HG02759 (cell line): ENCODE measurements at regions not wholly inside any gene's neighbourhood (a gene's known extent, or its start where the extent isn't known, plus 50 kb on each side); places are given as distances from the start of the nearest gene placed in this dataset.
"Not testable (repeated sequence)": the region's sequence is repeated elsewhere in the genome, so short reads cannot be mapped to it uniquely, and the experiment has no call there.

ENCODE experiments used
- ATAC-seq: cut with Tn5 transposase; IDR thresholded peaks from one replicate; pipeline ENCODE4 v1.9.1; 2021; ENCODE audit warnings: mild to moderate bottlenecking, moderate library complexity; ENCODE audit not compliant: unreplicated experiment

GRCh38 chr12:83641789-83642188 is 955.1 kb downstream of the TMTC2 start:
- ATAC-seq, result no peak

- ATAC-seq, result no peak
Measured at GRCh38 chr12:83634726-83635267, 948.1 kb downstream of the TMTC2 start.

GRCh38 chr12:83630526-83630925 is 943.8 kb downstream of the TMTC2 start:
- ATAC-seq, result no peak

GRCh38 chr12:83629931-83630330 is 943.2 kb downstream of the TMTC2 start:
- ATAC-seq, result no peak

- ATAC-seq, result no peak
Measured at GRCh38 chr12:83622205-83622604, 935.5 kb downstream of the TMTC2 start.

GRCh38 chr12:83619973-83620372 is 933.3 kb downstream of the TMTC2 start:
- no peak for ATAC-seq

- no peak for ATAC-seq
Measured at GRCh38 chr12:83615152-83615551, 928.4 kb downstream of the TMTC2 start.

- ATAC-seq, result no peak
Measured at GRCh38 chr12:83613586-83614110, 926.9 kb downstream of the TMTC2 start.

- ATAC-seq, result no peak
Measured at GRCh38 chr12:83603106-83603505, 916.4 kb downstream of the TMTC2 start.

- ATAC-seq, result no peak
Measured at GRCh38 chr12:83575326-83575725, 888.6 kb downstream of the TMTC2 start.

GRCh38 chr12:83574142-83574541 is 887.4 kb downstream of the TMTC2 start:
- ATAC-seq, result no peak

- ATAC-seq, result no peak
Measured at GRCh38 chr12:83573671-83574070, 887.0 kb downstream of the TMTC2 start.

- ATAC-seq, result no peak
Measured at GRCh38 chr12:83559650-83560049, 872.9 kb downstream of the TMTC2 start.

- ATAC-seq, result not testable (repeated sequence)
Measured at GRCh38 chr12:83556040-83556439, 869.3 kb downstream of the TMTC2 start.

- no peak for ATAC-seq
Measured at GRCh38 chr12:83541446-83541845, 854.7 kb downstream of the TMTC2 start.

- no peak for ATAC-seq
Measured at GRCh38 chr12:83538361-83538965, 851.8 kb downstream of the TMTC2 start.

- ATAC-seq, result no peak
Measured at GRCh38 chr12:83537428-83538053, 850.8 kb downstream of the TMTC2 start.

GRCh38 chr12:83536496-83536895 is 849.8 kb downstream of the TMTC2 start:
- no peak for ATAC-seq

- no peak for ATAC-seq
Measured at GRCh38 chr12:83528571-83528970, 841.9 kb downstream of the TMTC2 start.

GRCh38 chr12:83527810-83528209 is 841.1 kb downstream of the TMTC2 start:
- ATAC-seq, result no peak

GRCh38 chr12:83515306-83516026 is 828.8 kb downstream of the TMTC2 start:
- no peak for ATAC-seq

- ATAC-seq, result no peak
Measured at GRCh38 chr12:83514372-83514771, 827.7 kb downstream of the TMTC2 start.
